SK-N-SH treated with all-trans-retinoic acid at 6 μM for 48 hours (cell line): ENCODE measurements at regions not wholly inside any gene's neighbourhood (a gene's known extent, or its start where the extent isn't known, plus 50 kb on each side); places are given as distances from the start of the nearest gene placed in this dataset.

Experiments
- ISL1 ChIP-seq: fragments of 250-450 bp; sonication (Bioruptor Pico); IDR thresholded peaks from 2 replicates; pipeline ENCODE4 v2.1.2; 2022; ENCODE audit warnings: mild to moderate bottlenecking, moderate library complexity
- TCF4 ChIP-seq: fragments of 250-450 bp; sonication (Bioruptor Pico); IDR thresholded peaks from 2 replicates; pipeline ENCODE4 v1.8.0; 2021; ENCODE audit warnings: mild to moderate bottlenecking, moderate library complexity, borderline replicate concordance
- TF ChIP-seq, protein P1 (sequence below): fragments of 250-450 bp; sonication (Bioruptor Pico); IDR thresholded peaks from 2 replicates; pipeline ENCODE4 v1.8.0; 2020; ENCODE audit warnings: mild to moderate bottlenecking, moderate library complexity, borderline replicate concordance

DNA sequence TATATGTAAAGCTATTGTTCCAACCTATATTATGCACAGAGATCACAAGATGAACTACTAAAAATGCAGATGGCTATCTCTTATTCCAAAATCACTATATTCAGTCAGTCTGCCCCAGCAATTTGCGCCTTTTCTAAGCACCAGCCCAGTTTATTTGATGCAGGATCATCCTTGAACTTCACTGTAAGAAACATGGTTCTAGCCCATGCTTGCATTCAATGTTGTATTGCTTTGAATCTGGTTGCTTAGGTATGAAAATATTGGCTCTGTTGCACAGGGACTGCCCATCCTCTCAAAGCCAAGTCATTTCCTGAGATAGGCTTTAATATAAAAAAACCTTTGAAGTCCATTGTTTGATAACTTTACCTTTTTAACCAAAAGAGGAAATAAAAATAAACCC is 170.5 kb upstream of the LRIG1 start:
- TF ChIP-seq, protein P1, sequence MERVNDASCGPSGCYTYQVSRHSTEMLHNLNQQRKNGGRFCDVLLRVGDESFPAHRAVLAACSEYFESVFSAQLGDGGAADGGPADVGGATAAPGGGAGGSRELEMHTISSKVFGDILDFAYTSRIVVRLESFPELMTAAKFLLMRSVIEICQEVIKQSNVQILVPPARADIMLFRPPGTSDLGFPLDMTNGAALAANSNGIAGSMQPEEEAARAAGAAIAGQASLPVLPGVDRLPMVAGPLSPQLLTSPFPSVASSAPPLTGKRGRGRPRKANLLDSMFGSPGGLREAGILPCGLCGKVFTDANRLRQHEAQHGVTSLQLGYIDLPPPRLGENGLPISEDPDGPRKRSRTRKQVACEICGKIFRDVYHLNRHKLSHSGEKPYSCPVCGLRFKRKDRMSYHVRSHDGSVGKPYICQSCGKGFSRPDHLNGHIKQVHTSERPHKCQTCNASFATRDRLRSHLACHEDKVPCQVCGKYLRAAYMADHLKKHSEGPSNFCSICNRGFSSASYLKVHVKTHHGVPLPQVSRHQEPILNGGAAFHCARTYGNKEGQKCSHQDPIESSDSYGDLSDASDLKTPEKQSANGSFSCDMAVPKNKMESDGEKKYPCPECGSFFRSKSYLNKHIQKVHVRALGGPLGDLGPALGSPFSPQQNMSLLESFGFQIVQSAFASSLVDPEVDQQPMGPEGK (CRISPR knock-in tag), result no peak
- TF ChIP-seq ISL1 (CRISPR knock-in tag), result no peak
- TF ChIP-seq TCF4 (CRISPR knock-in tag), result no peak
